ENCODE measurements at regions not wholly inside any gene's neighbourhood (a gene's known extent, or its start where the extent isn't known, plus 50 kb on each side); places are given as distances from the start of the nearest gene placed in this dataset.

GRCh38 chr2:41705634-41706033, 342.2 kb upstream of the PKDCC start:
- DNase-seq, result no peak

DNA sequence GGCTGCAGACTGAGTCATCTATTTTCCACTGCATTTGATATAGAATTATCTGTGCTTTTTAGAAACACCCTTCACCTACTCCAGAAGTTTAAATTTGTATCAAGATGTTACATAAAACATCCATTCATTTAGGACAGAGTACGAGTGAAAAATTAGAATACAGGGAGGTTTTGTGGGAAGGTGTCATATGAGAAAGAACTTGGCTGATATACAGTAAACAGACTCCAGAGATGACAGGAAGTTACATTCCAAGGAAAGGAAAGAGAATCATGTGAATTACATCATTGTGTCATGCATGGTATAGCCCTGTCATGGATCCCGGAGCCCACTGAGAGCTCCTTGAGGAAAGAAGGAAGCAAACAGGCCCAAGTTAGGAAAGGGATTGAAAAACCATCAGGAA, 341.5 kb upstream of the PKDCC start:
- no peak for DNase-seq

DNA sequence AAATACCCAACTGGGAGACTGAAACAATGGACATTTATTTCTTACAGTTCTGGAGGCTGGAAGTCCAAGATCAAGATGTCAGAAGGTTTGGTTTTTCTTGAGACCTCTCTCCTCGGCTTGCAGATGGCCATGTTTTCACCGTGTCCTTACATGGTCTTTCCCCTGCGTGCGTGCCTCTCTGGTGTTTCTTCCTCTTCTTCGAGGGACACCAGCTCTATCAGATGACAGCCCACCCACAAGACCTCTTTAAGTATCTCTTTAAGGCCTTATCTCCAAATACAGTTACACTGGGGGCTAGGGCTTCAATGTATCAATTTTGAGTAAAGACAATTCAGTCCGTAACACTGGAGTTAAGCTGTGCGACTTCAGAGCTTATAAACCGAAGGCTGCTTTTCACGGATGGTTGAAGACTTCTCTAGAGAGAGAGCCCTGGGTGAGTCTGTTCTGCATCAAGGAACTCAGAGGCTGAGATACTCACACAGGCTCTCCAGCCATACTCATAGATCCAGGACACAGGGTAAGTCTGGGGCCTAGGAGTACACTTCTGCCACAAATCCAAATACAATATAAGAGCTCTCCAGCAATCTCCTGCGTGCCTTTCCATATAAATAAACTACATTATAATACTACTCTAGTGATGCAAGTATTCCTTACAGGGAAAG, 339.9 kb upstream of the PKDCC start:
- DNase-seq, result no peak

DNA sequence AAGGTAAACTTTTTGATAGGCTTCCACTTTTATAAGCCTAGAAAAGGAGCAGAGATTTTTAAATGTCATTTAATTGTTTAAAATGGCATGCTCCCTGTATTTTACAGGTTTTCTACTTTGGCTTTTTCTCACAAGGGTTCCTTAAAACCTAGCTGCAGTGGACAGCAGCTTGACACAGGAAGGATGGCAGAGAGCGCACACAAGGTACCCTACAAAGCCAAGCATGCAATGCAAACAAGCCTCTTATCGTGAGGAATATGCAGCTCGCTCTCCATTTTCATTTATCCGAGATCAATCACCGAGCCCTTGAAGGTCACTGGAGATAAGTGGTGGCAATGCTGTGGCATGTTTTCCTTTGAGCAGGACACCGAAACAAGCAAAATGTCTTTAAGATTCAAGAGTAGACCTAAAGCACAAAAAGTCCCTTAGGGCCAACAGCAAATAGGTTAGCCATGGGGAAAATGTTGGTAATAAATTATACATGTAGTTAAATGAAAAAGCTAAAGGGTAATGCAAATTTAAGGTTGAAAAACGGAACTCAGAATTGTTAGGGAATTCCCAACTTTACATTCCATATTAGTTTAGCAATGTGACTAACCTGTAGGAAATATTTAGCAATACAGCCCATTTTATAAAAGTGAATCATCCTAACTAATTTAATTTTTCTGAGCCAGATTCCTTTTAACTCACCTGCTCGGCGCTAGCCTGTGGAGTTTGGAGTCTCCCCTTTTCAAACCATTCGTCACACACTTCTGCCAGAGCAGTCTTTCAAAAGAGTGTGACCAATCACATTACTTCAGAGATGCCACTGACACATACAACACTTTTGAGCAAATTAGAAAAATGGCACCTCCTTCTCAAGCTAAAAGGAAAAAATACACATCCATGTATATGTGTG, 337.9 kb upstream of the PKDCC start:
- DNase-seq, result no peak

DNA sequence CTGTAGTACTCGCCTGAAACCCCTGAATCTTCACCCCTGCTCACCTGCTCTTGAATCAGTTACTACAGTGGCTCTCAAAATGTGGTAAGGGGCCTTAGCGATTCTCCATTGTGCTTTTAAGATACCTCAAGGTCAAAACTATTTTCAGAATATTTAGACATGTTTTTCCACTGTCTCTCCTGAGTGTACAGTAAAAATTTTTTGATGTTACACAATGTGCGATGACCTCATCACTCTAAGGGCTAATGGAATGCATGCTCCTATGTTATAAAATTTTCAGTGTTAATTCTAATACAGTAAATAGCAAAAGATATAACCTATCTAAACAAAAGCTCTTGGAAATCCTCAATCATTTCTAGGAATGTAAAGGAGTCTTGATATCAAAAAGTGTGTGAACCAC, 336.9 kb upstream of the PKDCC start:
- DNase-seq, result no peak

- DNase-seq, result no peak
Observed at GRCh38 chr2:41711736-41712135, 336.1 kb upstream of the PKDCC start.

GRCh38 chr2:41716497-41716896, 331.3 kb upstream of the PKDCC start:
- DNase-seq, result no peak

DNA sequence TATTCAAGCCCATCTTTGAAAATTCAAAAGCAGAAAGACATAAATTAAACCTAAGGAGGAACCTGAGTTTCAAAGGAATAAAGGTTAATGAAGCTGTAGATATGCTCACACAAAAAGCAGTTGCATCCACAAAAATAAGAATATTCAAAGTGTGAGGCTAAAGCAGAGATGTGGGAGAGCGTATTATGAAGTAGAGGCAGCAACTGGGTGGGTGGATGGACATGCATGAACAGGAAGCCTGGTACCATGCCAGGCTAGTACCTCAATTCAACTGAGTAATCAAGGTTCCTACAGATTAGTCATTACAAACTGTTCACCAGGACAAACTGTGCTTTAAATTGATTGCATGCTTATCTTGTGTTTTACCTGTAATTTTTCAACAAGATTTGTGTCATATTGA, 330.0 kb upstream of the PKDCC start:
- DNase-seq, result no peak

DNA sequence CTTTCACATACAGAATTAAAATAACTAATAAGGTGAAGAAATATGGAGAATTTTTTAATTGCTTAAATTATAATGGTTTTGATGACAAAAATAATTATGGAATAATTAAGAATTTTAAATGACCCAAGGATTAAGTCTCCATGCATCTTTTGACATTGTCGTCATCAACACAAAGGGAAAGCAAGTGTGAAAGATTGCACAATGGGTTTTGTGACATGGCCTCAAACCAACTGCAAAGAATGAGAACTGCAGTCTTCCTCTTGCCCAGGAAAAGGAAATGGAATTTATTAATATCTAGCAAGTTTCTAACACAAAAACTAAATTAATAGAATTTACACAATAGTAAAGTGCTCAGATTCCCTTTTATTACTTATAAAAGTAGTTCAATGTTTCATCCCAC, 329.1 kb upstream of the PKDCC start:
- DNase-seq, result no peak

DNA sequence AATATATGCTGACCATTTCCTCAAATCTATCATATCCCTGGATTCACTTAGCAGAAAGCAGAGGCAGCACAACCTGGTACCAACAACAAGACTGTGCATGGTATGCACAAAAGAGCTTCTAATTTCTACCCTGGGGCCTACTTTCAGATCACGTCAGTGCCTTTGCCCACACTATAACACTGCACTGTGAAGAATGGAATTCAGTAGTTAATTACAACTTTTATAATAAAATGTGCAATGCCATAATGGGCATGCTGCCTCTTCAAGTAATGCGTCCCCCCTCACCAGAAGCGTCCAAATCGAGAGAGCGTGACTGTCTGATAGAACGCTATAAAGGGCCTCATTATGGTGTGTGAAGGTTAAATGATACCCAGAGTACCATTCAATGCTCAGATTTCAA, 328.1 kb upstream of the PKDCC start:
- DNase-seq, result no peak

DNA sequence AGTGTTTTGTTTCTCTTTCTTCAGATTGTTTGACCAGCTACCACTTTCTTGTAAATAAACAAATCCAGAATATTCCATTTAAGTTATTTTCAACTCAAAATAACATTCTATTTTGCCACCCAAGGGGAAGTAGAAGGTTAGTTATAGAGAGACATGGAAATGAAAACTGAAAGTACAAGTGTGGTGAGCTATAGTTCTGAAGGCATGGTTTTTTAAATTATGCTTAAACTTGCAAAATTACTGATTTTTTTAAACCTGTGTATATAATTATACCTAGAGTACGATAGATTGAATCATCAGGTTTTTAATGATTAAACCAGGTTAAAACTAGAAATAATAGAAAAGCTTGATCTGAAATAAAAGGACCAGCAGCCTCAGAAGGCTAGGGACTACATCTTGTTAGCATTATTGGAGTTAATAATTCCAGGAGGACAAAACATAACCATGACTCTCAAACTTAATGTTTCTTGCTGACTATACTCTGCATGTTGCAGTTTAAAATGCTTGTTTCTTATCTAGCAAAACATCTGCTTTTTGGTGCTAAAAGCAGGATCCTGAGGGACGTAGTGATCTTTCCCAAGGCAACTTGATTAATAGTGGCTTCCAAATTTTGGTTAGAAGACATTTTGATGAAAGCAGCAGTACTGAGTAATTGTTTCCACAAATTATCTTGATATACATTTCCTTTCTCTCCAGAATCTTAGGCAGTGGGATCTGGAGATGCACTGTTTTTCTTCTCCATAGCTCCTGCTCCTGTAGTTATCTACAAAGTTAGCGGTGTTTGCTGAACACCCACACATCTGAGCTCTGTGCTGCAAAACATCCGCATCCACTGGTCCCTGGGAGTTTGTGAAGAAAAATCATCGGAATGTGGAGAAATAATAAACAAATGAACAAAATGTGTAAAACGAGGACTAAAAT, 327.2 kb upstream of the PKDCC start:
- no peak for DNase-seq

- no peak for DNase-seq
Observed at GRCh38 chr2:41722668-41723369, 325.0 kb upstream of the PKDCC start.

DNA sequence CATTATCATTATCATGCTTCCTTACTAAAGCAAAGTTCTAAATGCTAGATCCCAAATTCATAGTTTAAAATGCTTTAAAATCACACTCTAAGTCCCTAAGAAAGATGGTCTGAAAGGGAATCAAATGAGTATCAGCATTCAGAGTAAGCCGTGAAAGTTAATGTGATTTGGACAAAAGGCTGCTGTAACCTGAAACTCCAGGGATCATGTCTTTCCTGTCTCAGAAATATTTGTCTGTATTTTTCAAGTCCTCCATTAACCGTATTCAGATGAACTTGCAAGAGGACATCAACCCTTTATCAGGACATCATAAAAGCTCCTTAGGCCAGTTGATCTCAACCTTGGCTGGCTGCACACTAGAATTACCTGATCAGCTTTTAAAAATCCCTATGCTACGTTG, 324.3 kb upstream of the PKDCC start:
- no peak for DNase-seq

DNA sequence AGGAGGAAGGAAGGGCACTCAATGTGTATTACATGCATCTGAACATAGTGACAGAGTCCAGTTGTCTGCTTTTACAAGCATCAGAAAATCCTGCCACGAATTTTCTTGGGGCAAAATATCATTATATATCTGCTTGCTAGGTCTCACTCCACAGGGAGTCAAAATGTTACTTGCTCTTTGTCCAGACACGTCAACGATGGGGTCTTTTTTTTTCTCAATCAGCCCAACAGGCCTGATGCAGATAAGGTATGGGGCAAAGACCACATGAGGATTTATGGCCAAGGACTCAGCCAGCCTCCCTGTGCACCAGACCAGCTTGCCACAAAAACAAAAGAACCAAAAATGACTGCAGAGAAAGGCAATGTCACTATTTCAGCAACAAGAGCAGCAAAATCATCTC, 323.4 kb upstream of the PKDCC start:
- DNase-seq, result no peak

- DNase-seq, result no peak
Observed at GRCh38 chr2:41725901-41726300, 321.9 kb upstream of the PKDCC start.

GRCh38 chr2:41726364-41726763, 321.5 kb upstream of the PKDCC start:
- DNase-seq, result no peak

DNA sequence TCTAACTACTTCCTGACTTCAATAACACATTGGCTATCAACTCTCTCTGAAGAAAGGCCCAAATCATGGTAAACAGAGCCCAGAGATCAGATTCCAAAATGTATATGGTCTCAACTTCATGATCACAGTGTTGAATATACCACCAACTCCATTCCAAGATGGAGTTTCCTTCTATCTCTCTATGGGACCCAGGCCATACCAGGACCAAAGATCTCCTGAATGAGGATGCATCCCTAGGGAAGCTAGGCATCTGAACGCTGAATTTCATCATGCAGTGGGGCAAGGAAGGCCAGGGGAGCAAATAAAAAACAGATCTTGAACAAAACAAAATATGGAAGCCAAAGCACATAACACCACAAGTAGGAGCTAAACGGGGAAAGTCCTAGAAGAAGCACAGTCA, 320.7 kb upstream of the PKDCC start:
- DNase-seq, result no peak

DNA sequence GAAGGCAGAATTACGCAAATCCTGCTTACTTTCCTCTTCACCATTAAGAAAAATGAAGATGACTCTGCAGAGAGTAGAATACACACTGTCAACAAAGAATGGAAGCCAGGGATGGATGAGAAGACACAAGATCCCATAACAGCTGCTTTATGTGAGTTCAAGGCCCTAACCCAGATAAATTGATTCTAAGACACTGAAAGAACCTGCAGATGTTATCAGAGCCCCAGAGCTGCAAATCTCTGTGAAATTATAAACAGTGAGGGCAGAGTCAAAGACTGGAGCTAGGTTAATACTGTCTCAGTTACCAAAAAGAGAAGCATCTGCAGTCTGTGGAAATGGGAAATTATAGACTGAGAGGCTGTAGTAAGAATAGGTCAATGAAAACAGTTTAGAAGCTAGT, 320.1 kb upstream of the PKDCC start:
- DNase-seq, result no peak

- no peak for DNase-seq
Observed at GRCh38 chr2:41728788-41729338, 319.0 kb upstream of the PKDCC start.

GRCh38 chr2:41729800-41730364, 317.9 kb upstream of the PKDCC start:
- DNase-seq, result no peak

DNA sequence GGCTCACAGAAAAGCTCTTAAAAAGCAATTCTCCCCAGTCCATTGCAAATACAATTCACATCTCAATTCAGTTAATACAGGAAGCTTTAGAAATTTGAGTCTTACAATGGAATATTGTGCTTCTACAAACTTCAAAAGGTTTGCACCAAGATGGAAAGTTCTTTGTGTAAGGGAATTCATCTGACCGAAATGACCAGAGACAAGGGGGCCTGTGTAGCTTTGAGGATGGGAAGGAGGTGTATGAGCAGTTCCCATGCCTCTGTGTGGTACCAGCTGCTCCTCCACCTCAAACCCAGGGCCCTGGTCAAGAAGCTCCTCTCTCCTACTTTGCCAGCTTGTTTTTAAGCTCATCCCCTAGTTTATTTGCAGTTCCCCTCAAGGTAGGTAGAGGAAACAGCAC, 312.8 kb upstream of the PKDCC start:
- no peak for DNase-seq

DNA sequence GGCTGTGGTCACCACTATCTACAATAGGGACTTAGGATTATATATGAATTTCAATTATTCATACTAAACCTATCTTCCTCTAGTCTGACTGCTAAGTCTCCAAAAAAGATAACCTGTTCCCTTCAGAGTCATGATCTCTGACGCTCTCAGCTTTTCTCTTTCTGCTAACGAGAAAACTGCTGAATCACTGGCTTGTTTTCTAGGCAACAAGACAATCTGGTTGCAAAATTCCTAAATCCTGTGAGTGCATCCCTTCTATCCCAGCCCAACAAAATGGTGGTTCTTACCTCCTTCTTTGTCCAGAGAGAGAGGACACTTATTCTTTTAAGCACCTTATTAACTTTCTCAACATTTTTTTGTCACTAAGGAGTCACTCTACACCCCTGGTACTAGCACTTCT, 312.3 kb upstream of the PKDCC start:
- DNase-seq, result no peak
